Ascending aorta (tissue), 2 donors: ENCODE measurements at regions not wholly inside any gene's neighbourhood (a gene's known extent, or its start where the extent isn't known, plus 50 kb on each side); places are given as distances from the start of the nearest gene placed in this dataset.
"Not testable (repeated sequence)": the region's sequence is repeated elsewhere in the genome, so short reads cannot be mapped to it uniquely, and the experiment has no call there.

Experiments
- DNase-seq, 2 donors: peaks; one replicate each; pipeline ENCODE4 v3.0.0-alpha.2; 2019; ENCODE audit warnings: low spot score in 2 of 2
- H3K27ac ChIP-seq, 2 donors: fragments of 200-600 bp; sonication (generic); one replicate each; pipeline ENCODE4 v1.5.1; 2016 to 2017; ENCODE audit warnings: mild to moderate bottlenecking in 1 of 2
- H3K27me3 ChIP-seq: fragments of 200-600 bp; sonication (generic); one replicate; pipeline ENCODE4 v1.5.1; 2017
- H3K36me3 ChIP-seq, 2 donors: fragments of 200-600 bp; sonication (generic); one replicate each; pipeline ENCODE4 v1.5.1; 2016
- H3K4me1 ChIP-seq, 2 donors: fragments of 200-600 bp; sonication (generic); one replicate each; pipeline ENCODE4 v1.5.1; 2016 to 2017; ENCODE audit warnings: mild to moderate bottlenecking in 1 of 2
- H3K4me3 ChIP-seq, 2 donors: fragments of 200-600 bp; sonication (generic); one replicate each; pipeline ENCODE4 v1.5.1; 2016 to 2017; ENCODE audit warnings: mild to moderate bottlenecking in 1 of 2
- H3K9me3 ChIP-seq, 2 donors: fragments of 200-600 bp; sonication (generic); one replicate each; pipeline ENCODE4 v1.5.1; 2016
- CTCF ChIP-seq, 3 experiments: fragments of 200-600 bp in 2 of 3; fragments of 450-650 bp in 1 of 3; sonication (generic) in 2 of 3; IDR thresholded peaks; one replicate each; pipeline ENCODE4 v1.5.1; 2016 to 2019; ENCODE audit warnings: antibody characterized with exemption in 3 of 3, mild to moderate bottlenecking in 1 of 3, moderate library complexity in 1 of 3
- intact Hi-C: fragments of 100-400 bp; cut with DNase I; formaldehyde crosslinking; loops from one replicate; pipeline ENCODE4 v1.15.1; 2023

DNA sequence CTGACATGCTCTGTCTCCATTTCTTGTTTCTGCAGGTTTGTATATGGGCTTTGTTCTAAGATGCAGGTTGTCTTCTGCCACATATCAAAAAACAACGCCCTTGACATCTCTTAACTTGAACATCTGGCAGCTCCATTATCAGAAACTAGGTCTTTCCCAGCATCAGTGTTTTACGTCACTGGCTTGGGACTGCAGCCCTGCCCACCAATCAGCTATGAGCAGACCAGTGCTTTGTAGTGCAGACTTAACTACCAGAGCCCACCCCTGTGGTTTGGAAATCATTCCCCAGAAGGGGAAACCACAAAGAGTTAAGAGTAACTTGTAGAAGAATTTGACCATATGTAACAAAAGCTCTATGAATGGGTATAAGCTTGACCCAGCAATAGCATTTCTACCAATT, 132.4 kb downstream of the SEPTIN14 start:
- H3K36me3 ChIP-seq, result no peaks in the 10 kb centered on the region
- no peak for DNase-seq
- no peak overlapping the region for H3K27ac ChIP-seq
- intact Hi-C loops, result no loop called here
- no peaks in the 10 kb centered on the region for H3K9me3 ChIP-seq
- no peaks in the 10 kb centered on the region for H3K4me1 ChIP-seq
- no peak for TF ChIP-seq CTCF (IDR thresholded peaks at IDR 0.05)
- H3K4me3 ChIP-seq, result no peak overlapping the region
- H3K27me3 ChIP-seq, result no peaks in the 10 kb centered on the region

GRCh38 chr7:55723621-55723941, 139.0 kb downstream of the SEPTIN14 start:
- TF ChIP-seq CTCF (IDR thresholded peaks at IDR 0.05), result no peak
- Histone ChIP-seq H3K36me3 (no peaks in the 10 kb centered on the region), H3K4me3 (no peak overlapping the region), H3K27me3 (no peaks in the 10 kb centered on the region), H3K4me1 (no peaks in the 10 kb centered on the region), H3K9me3 (no peaks in the 10 kb centered on the region), H3K27ac (no peak overlapping the region)
- no peak for DNase-seq
- intact Hi-C loops, result no loop called here

DNA sequence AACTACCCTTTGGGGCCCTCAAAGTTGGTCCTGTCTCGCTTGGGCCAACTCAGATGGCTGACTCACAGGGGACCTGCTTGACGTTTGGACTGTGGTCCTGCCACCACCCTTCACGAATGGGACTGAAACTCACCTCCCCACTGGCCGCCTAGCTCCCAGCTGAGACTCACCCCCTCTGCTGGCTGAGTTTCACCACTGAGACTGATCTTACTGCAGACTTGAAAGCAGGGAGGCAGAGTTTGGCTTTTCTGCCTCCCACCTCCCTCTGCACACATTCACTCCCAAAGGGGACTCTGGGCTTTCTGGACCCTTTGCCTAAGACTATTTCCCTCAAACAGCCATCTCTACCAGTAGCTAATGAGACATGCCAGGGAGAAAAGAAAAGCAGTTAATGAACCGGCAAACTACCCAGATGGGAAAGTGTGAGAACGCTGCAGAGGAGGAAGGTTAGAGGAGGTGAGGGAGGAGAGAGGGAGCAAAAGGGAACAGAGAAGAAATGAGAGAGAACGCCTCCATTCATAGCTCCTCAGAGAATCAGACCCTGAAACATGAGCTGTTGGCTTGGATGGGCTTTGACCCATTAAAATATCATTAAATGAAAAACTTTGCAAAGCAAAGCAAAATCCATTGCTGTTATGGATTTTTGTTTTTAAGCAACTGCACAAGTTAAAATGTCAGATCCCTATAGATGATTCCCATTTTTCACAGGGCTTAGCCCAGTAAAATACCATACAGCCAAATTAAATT, 139.5 kb downstream of the SEPTIN14 start:
- intact Hi-C loops, result not testable (repeated sequence)

GRCh38 chr7:55721004-55721403, 141.5 kb downstream of the SEPTIN14 start:
- H3K4me1 ChIP-seq, H3K27me3 ChIP-seq, intact Hi-C loops, H3K27ac ChIP-seq, H3K36me3 ChIP-seq, H3K4me3 ChIP-seq, H3K9me3 ChIP-seq, DNase-seq: not testable (repeated sequence)

More for the DNA sequence above, 139.5 kb downstream of the SEPTIN14 start:
- not testable (repeated sequence) for H3K36me3 ChIP-seq, DNase-seq, H3K27ac ChIP-seq, H3K4me3 ChIP-seq, H3K4me1 ChIP-seq, H3K9me3 ChIP-seq, H3K27me3 ChIP-seq

DNA sequence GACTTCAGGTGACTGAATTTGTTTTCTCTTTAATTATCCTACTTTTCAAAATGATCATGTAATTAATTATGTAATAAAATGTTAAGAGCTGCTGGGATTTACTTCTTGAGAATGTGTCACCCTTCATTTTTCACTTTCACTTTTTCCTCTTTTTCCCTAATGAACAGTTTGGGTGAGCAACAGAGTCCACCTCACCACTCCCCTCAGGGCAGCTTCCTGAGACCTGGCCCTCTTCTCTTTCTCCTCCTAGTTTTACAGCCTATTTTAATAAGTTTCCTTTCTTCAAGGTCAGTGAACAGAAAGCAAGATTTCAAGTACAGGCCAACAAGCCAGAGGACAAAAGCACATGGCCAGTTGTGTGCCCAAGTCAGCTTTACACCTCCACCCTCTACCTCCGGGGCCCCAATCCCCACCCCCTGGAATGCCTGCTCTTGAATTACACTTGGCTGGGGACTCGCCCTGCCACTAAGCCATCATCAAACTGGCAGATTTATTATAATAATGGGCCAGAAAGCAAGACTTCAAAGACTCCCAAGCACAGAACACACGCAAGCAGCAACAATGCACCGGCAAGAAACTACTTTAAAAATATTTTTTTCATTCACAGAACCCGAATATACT, 143.1 kb upstream of the VOPP1 start:
- H3K4me1 ChIP-seq, H3K4me3 ChIP-seq, H3K36me3 ChIP-seq, H3K9me3 ChIP-seq, intact Hi-C loops, DNase-seq, H3K27me3 ChIP-seq, H3K27ac ChIP-seq: not testable (repeated sequence)

- H3K36me3 ChIP-seq, intact Hi-C loops: not testable (repeated sequence)
These were observed 142.1 kb upstream of the VOPP1 start for GRCh38 chr7:55714370-55714769.

GRCh38 chr7:55710312-55710711, 138.0 kb upstream of the VOPP1 start:
- H3K27me3 ChIP-seq, DNase-seq, intact Hi-C loops, H3K9me3 ChIP-seq, H3K4me3 ChIP-seq, H3K36me3 ChIP-seq, H3K4me1 ChIP-seq, H3K27ac ChIP-seq: not testable (repeated sequence)

More at GRCh38 chr7:55714370-55714769, 142.1 kb upstream of the VOPP1 start:
- not testable (repeated sequence) for H3K4me3 ChIP-seq, DNase-seq, H3K9me3 ChIP-seq, H3K27me3 ChIP-seq, H3K4me1 ChIP-seq, H3K27ac ChIP-seq

DNA sequence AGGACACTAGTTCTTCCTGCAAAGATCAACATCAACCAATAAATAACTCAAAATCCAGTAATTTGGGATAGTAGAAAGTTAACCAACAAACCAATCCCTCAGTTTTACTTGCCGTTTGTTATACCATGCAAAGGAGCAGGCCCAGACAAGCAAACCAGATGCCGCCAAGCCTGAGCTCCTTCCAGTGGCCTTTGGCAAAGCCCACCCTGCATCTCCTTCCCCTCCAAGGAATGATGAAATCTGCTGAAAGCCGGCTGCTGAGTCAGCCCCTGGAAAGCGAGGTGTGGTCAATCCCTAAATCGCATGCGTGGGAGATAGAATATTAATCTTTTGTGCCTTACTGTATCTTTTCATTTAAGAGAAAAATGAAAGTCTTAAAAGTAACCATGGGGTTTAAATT, 135.7 kb upstream of the VOPP1 start:
- DNase-seq, H3K9me3 ChIP-seq, H3K4me1 ChIP-seq, H3K27ac ChIP-seq, H3K36me3 ChIP-seq, intact Hi-C loops, H3K27me3 ChIP-seq, H3K4me3 ChIP-seq: not testable (repeated sequence)

DNA sequence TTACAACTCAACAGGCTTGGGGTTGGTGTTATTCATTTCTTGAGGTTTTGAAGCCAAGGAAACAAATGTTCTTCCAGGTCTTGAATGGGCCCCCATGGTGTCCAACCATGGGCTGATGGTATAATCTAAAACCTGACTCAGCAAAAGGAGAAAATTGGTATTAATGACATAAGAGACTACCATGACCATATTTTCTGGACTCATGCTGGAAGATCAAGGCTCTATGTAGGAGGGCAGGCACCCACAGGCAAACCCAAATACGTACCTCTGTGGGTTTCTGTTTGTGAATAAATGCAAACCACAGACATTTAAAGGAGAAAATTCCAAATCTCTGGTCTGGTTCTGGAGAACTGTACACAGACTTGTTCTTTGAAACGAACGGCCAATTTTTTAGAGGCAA, 135.1 kb upstream of the VOPP1 start:
- intact Hi-C loops, H3K4me1 ChIP-seq: not testable (repeated sequence)

GRCh38 chr7:55706451-55707195, 134.3 kb upstream of the VOPP1 start:
- DNase-seq, H3K36me3 ChIP-seq, H3K4me3 ChIP-seq, H3K27ac ChIP-seq, H3K9me3 ChIP-seq, intact Hi-C loops, H3K27me3 ChIP-seq, H3K4me1 ChIP-seq: not testable (repeated sequence)

More for the DNA sequence above, 135.1 kb upstream of the VOPP1 start:
- H3K27ac ChIP-seq, H3K4me3 ChIP-seq, H3K27me3 ChIP-seq, H3K36me3 ChIP-seq, H3K9me3 ChIP-seq, DNase-seq: not testable (repeated sequence)

DNA sequence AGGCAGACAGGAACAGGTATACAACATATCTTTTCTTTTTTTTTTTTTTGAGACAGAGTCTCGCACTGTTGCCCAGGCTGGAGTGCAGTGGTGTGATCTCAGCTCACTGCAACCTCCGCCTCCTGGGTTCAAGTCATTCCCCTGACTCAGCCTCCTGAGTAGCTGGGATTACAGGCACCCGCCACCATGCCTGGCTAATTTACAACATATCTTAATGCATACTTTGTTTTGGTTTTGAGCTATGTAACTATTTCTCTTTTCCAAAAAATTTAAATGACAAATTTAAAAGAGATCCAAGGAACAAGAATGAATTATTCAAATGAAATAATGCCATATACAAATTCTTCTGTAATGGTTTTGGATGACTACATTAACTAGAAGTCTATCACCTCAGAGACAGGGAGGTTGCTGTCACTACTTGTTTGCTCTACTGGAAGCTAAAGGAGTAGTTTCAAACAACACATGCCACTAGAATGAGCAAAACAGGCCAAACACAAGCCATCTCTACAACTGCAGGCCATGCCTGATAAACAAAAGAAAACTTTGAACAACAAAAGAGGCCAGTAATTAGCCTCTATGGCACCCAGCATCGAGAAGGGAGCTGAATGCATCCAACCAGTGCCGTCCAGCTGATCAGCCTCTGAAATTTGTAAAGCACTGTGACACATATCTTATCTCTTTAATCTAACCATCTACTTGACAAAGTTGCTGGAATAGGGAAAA, 133.6 kb upstream of the VOPP1 start:
- H3K9me3 ChIP-seq, H3K27me3 ChIP-seq, H3K4me1 ChIP-seq, H3K36me3 ChIP-seq, intact Hi-C loops, DNase-seq, H3K27ac ChIP-seq, H3K4me3 ChIP-seq: not testable (repeated sequence)

GRCh38 chr7:55702831-55703230, 130.5 kb upstream of the VOPP1 start:
- H3K27me3 ChIP-seq, H3K4me1 ChIP-seq, DNase-seq, H3K4me3 ChIP-seq, H3K9me3 ChIP-seq, intact Hi-C loops, H3K27ac ChIP-seq, H3K36me3 ChIP-seq: not testable (repeated sequence)
